GM23248 (cell line): ENCODE measurements at regions not wholly inside any gene's neighbourhood (a gene's known extent, or its start where the extent isn't known, plus 50 kb on each side); places are given as distances from the start of the nearest gene placed in this dataset.

Experiments used
- DNase-seq: peaks from one replicate; pipeline ENCODE4 v3.0.0-alpha.2; 2015
- H2AFZ ChIP-seq: fragments of 200-600 bp; sonication (generic); 2 replicates; pipeline ENCODE4 v1.6.1; 2016; ENCODE audit warnings: antibody characterized with exemption
- H3F3A ChIP-seq: fragments of 200-600 bp; sonication (generic); 2 replicates; pipeline ENCODE4 v1.6.1; 2016; ENCODE audit warnings: mild to moderate bottlenecking, antibody characterized with exemption, mixed run types; ENCODE audit not compliant: insufficient read depth
- H3K27ac ChIP-seq: fragments of 200-600 bp; sonication (generic); 2 replicates; pipeline ENCODE4 v1.5.1; 2016; ENCODE audit warnings: mild to moderate bottlenecking
- H3K27me3 ChIP-seq: fragments of 200-600 bp; sonication (generic); replicated peaks from 2 replicates; pipeline ENCODE4 v1.6.1; 2016; ENCODE audit warnings: mild to moderate bottlenecking; ENCODE audit not compliant: insufficient read depth
- H3K36me3 ChIP-seq: fragments of 200-600 bp; sonication (generic); 2 replicates; pipeline ENCODE4 v1.6.1; 2016; ENCODE audit warnings: low read depth, mild to moderate bottlenecking
- H3K4me1 ChIP-seq: fragments of 200-600 bp; sonication (generic); 2 replicates; pipeline ENCODE4 v1.6.1; 2016; ENCODE audit warnings: mild to moderate bottlenecking; ENCODE audit not compliant: insufficient read depth
- H3K4me2 ChIP-seq: fragments of 200-600 bp; sonication (generic); one replicate; pipeline ENCODE4 v1.6.1; 2016; ENCODE audit warnings: mild to moderate bottlenecking; ENCODE audit not compliant: unreplicated experiment
- H3K4me3 ChIP-seq: fragments of 200-600 bp; sonication (generic); 2 replicates; pipeline ENCODE4 v1.5.1; 2016; ENCODE audit warnings: mild to moderate bottlenecking
- H3K79me2 ChIP-seq: fragments of 200-600 bp; sonication (generic); 2 replicates; pipeline ENCODE4 v1.6.1; 2016; ENCODE audit warnings: mild to moderate bottlenecking; ENCODE audit not compliant: insufficient read depth
- H3K9ac ChIP-seq: fragments of 200-600 bp; sonication (generic); 2 replicates; pipeline ENCODE4 v1.6.1; 2016; ENCODE audit warnings: mild to moderate bottlenecking
- H3K9me2 ChIP-seq: fragments of 200-600 bp; sonication (generic); 2 replicates; pipeline ENCODE4 v1.6.1; 2016; ENCODE audit warnings: mixed run types, mild to moderate bottlenecking, moderate library complexity; ENCODE audit not compliant: insufficient read depth
- H3K9me3 ChIP-seq: fragments of 200-600 bp; sonication (generic); one replicate; pipeline ENCODE4 v1.6.1; 2017; ENCODE audit warnings: low read depth
- H4K20me1 ChIP-seq: fragments of 200-600 bp; sonication (generic); 2 replicates; pipeline ENCODE4 v1.6.0; 2016; ENCODE audit not compliant: insufficient read depth
- EZH2 ChIP-seq: fragments of 200-600 bp; sonication (generic); IDR thresholded peaks from 2 replicates; pipeline ENCODE4 v1.6.1; 2018; ENCODE audit warnings: antibody characterized with exemption, mild to moderate bottlenecking; ENCODE audit not compliant: insufficient read depth, poor library complexity, severe bottlenecking
- EZH2phosphoT487 ChIP-seq: fragments of 200-600 bp; sonication (generic); IDR thresholded peaks from 2 replicates; pipeline ENCODE4 v1.6.1; 2018; ENCODE audit warnings: antibody characterized with exemption, moderate library complexity, mild to moderate bottlenecking, low read depth; ENCODE audit not compliant: insufficient read depth
- WGBS, 2 experiments: methylation state at CpG; one replicate each; pipeline ENCODE4 v1.1.6; 2015 to 2017; ENCODE audit warnings: low lambda C conversion rate in 2 of 2, low coverage in 1 of 2; ENCODE audit errors: missing lambda C conversion rate in 2 of 2; 5-methylcytosine and 5-hydroxymethylcytosine counted together
- in situ Hi-C: fragments of 300-500 bp; cut with MboI; formaldehyde crosslinking; loops from 2 replicates; pipeline ENCODE4 v1.15.0; 2020

DNA sequence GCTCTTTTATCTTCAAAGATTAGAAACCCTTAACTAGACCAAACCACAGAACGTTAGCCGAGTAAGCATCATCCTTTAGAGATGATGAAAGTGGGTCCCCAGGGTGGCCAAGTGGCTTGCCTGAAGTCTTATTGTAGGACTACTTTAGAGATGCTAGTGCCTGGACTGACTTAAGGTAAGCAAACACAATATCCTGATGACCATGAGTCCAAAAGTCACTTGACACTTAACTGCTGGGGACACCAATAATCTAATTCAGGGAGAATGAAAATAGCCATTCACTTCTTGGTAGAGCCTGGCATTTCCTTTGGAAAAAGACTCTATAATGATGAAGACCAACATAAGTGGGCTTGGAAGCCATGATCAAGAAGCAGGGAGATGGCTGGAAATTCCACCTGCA is 225.3 kb upstream of the IRF2BP2 start:
- in situ Hi-C loops: no loop called here
- H3K4me1 ChIP-seq: no peaks in the 10 kb centered on the region
- H3K27me3 ChIP-seq: no peaks in the 10 kb centered on the region
- H3F3A ChIP-seq: no peaks in the 10 kb centered on the region
- no peak for DNase-seq
- H3K4me3 ChIP-seq: no peak overlapping the region
- TF ChIP-seq EZH2phosphoT487: no peak
- TF ChIP-seq EZH2: no peak
- H3K27ac ChIP-seq: no peak overlapping the region
- H3K36me3 ChIP-seq: no peaks in the 10 kb centered on the region
- H3K9me2 ChIP-seq: no peaks in the 10 kb centered on the region
- no peaks in the 10 kb centered on the region for H4K20me1 ChIP-seq
- no peaks in the 10 kb centered on the region for H3K9me3 ChIP-seq
- no peak overlapping the region for H2AFZ ChIP-seq
- no peak overlapping the region for H3K9ac ChIP-seq
- H3K4me2 ChIP-seq: no peak overlapping the region
- no peaks in the 10 kb centered on the region for H3K79me2 ChIP-seq
- 90 to 93% methylated on average over 2 of the region's 2 CpGs for WGBS, 2 experiments

GRCh38 chr1:234833646-234834045 is 223.7 kb upstream of the IRF2BP2 start:
- Histone ChIP-seq H4K20me1 (no peaks in the 10 kb centered on the region), H3K79me2 (no peaks in the 10 kb centered on the region), H3K4me2 (no peak overlapping the region), H3K36me3 (no peaks in the 10 kb centered on the region), H3K9me3 (no peaks in the 10 kb centered on the region), H3F3A (no peaks in the 10 kb centered on the region), H3K4me3 (no peak overlapping the region), H3K4me1 (no peaks in the 10 kb centered on the region), H2AFZ (no peak overlapping the region), H3K9ac (no peak overlapping the region), H3K27me3 (no peaks in the 10 kb centered on the region), H3K9me2 (no peaks in the 10 kb centered on the region), H3K27ac (no peak overlapping the region)
- in situ Hi-C loops: no loop called here
- TF ChIP-seq EZH2: no peak
- TF ChIP-seq EZH2phosphoT487: no peak
- DNase-seq: no peak
- 87 to 91% methylated on average over 4 of the region's 4 CpGs for WGBS, 2 experiments

GRCh38 chr1:234833118-234833517 is 223.1 kb upstream of the IRF2BP2 start:
- no peaks in the 10 kb centered on the region for H3K9me3 ChIP-seq
- H3K4me1 ChIP-seq: no peaks in the 10 kb centered on the region
- H3K36me3 ChIP-seq: no peaks in the 10 kb centered on the region
- H2AFZ ChIP-seq: no peak overlapping the region
- in situ Hi-C loops: no loop called here
- no peaks in the 10 kb centered on the region for H3K27me3 ChIP-seq
- no peaks in the 10 kb centered on the region for H3K79me2 ChIP-seq
- no peak overlapping the region for H3K4me3 ChIP-seq
- no peak for DNase-seq
- no peaks in the 10 kb centered on the region for H4K20me1 ChIP-seq
- no peak for TF ChIP-seq EZH2phosphoT487
- TF ChIP-seq EZH2: no peak
- no peaks in the 10 kb centered on the region for H3K9me2 ChIP-seq
- WGBS, 2 experiments: 83 to 89% methylated on average over 4 of the region's 4 CpGs
- no peak overlapping the region for H3K27ac ChIP-seq
- no peaks in the 10 kb centered on the region for H3F3A ChIP-seq
- H3K4me2 ChIP-seq: no peak overlapping the region
- no peak overlapping the region for H3K9ac ChIP-seq

- in situ Hi-C loops: no loop called here
- WGBS, 2 experiments: 26% methylated on average over 7 of the region's 7 CpGs
- DNase-seq: no peak
- H2AFZ ChIP-seq: no peak overlapping the region
- no peak overlapping the region for H3K4me3 ChIP-seq
- no peaks in the 10 kb centered on the region for H3K27me3 ChIP-seq
- H3K27ac ChIP-seq: no peak overlapping the region
- H4K20me1 ChIP-seq: no peaks in the 10 kb centered on the region
- no peaks in the 10 kb centered on the region for H3K9me3 ChIP-seq
- H3K4me1 ChIP-seq: no peaks in the 10 kb centered on the region
- H3K9me2 ChIP-seq: no peaks in the 10 kb centered on the region
- no peak overlapping the region for H3K4me2 ChIP-seq
- H3K79me2 ChIP-seq: no peaks in the 10 kb centered on the region
- no peak overlapping the region for H3K9ac ChIP-seq
- no peaks in the 10 kb centered on the region for H3F3A ChIP-seq
- TF ChIP-seq EZH2phosphoT487 (no peak), EZH2 (no peak)
- H3K36me3 ChIP-seq: no peaks in the 10 kb centered on the region
Measured at GRCh38 chr1:234827656-234828055, 217.7 kb upstream of the IRF2BP2 start.

GRCh38 chr1:234827181-234827580 is 217.2 kb upstream of the IRF2BP2 start:
- Histone ChIP-seq H2AFZ (no peak overlapping the region), H3K9ac (no peak overlapping the region), H3K27me3 (no peaks in the 10 kb centered on the region), H3K27ac (no peak overlapping the region), H3K9me3 (no peaks in the 10 kb centered on the region), H3K4me2 (no peak overlapping the region), H3K36me3 (no peaks in the 10 kb centered on the region), H4K20me1 (no peaks in the 10 kb centered on the region), H3K9me2 (no peaks in the 10 kb centered on the region), H3K79me2 (no peaks in the 10 kb centered on the region), H3K4me1 (no peaks in the 10 kb centered on the region), H3F3A (no peaks in the 10 kb centered on the region), H3K4me3 (no peak overlapping the region)
- 88 to 100% methylated on average over 1 of the region's 1 CpG for WGBS, 2 experiments
- DNase-seq: no peak
- no peak for TF ChIP-seq EZH2
- no peak for TF ChIP-seq EZH2phosphoT487
- in situ Hi-C loops: no loop called here
